Neural cell (in vitro differentiated cells): ENCODE measurements at regions not wholly inside any gene's neighbourhood (a gene's known extent, or its start where the extent isn't known, plus 50 kb on each side); places are given as distances from the start of the nearest gene placed in this dataset.

Experiments used
- H2AFZ ChIP-seq: fragments of 200-600, 300-800 bp; sonication (generic), shearing (Covaris generic); 2 replicates; pipeline ENCODE4 v1.6.0; 2014; ENCODE audit warnings: low read depth, mild to moderate bottlenecking, antibody characterized with exemption, low read length, moderate library complexity
- H3F3A ChIP-seq: fragments of 200-600 bp; shearing (Covaris generic); 2 replicates; pipeline ENCODE4 v1.6.1; 2016; ENCODE audit warnings: mild to moderate bottlenecking, moderate library complexity, mixed read lengths, antibody characterized with exemption, low read length; ENCODE audit not compliant: insufficient read depth, poor library complexity, severe bottlenecking
- H3K27ac ChIP-seq: fragments of 200-600, 300-800 bp; sonication (generic), shearing (Covaris generic); 2 replicates; pipeline ENCODE4 v1.5.1; 2014; ENCODE audit warnings: mild to moderate bottlenecking, low read length, moderate library complexity
- H3K27me3 ChIP-seq: fragments of 300-800, 200-600 bp; sonication (generic), shearing (Covaris generic); 2 replicates; pipeline ENCODE4 v1.6.0; 2014; ENCODE audit warnings: mild to moderate bottlenecking, low read depth, low read length, moderate library complexity; ENCODE audit not compliant: insufficient read depth
- H3K36me3 ChIP-seq: fragments of 300-800, 200-600 bp; sonication (generic), shearing (Covaris generic); 2 replicates; pipeline ENCODE4 v1.5.1; 2014; ENCODE audit warnings: mild to moderate bottlenecking, antibody characterized with exemption, low read length, moderate library complexity; ENCODE audit not compliant: insufficient read depth
- H3K4me2 ChIP-seq: fragments of 300-800, 200-600 bp; sonication (generic), shearing (Covaris generic); 2 replicates; pipeline ENCODE4 v1.6.0; 2014; ENCODE audit warnings: mild to moderate bottlenecking, low read length
- H3K4me3 ChIP-seq: fragments of 300-800, 200-600 bp; sonication (generic), shearing (Covaris generic); 2 replicates; pipeline ENCODE4 v1.5.1; 2014; ENCODE audit warnings: mild to moderate bottlenecking, low read length, moderate library complexity
- H3K79me2 ChIP-seq: fragments of 200-600 bp; shearing (Covaris generic); replicated peaks from 2 replicates; pipeline ENCODE4 v1.6.0; 2014; ENCODE audit warnings: mild to moderate bottlenecking, low read length, moderate library complexity; ENCODE audit not compliant: insufficient read depth
- H3K9ac ChIP-seq: fragments of 300-800, 200-600 bp; sonication (generic), shearing (Covaris generic); 2 replicates; pipeline ENCODE4 v1.6.1; 2016; ENCODE audit warnings: mild to moderate bottlenecking, low read length, mixed read lengths
- H3K9me2 ChIP-seq: fragments of 200-600 bp; shearing (Covaris generic); 2 replicates; pipeline ENCODE4 v1.6.1; 2016; ENCODE audit warnings: mild to moderate bottlenecking, low read length, mixed read lengths; ENCODE audit not compliant: insufficient read depth
- H3K9me3 ChIP-seq: fragments of 200-600, 300-800 bp; sonication (generic), shearing (Covaris generic); 2 replicates; pipeline ENCODE4 v1.6.1; 2016; ENCODE audit warnings: mild to moderate bottlenecking, mixed run types, low read length, moderate library complexity, mixed read lengths
- H4K20me1 ChIP-seq: fragments of 200-600 bp; shearing (Covaris generic); 2 replicates; pipeline ENCODE4 v1.6.1; 2016; ENCODE audit warnings: mild to moderate bottlenecking, mixed run types; ENCODE audit not compliant: insufficient read depth
- EP300 ChIP-seq: fragments of 450-650 bp; conservative IDR thresholded peaks from 2 replicates; pipeline ENCODE4 v1.6.1; 2014; ENCODE audit warnings: antibody characterized with exemption, mild to moderate bottlenecking, moderate library complexity; ENCODE audit not compliant: poor library complexity, severe bottlenecking
- EZH2 ChIP-seq: fragments of 200-600, 300-800 bp; shearing (Covaris generic), sonication (generic); IDR thresholded peaks from 2 replicates; pipeline ENCODE4 v1.6.1; 2014; ENCODE audit warnings: antibody characterized with exemption, low read length, borderline replicate concordance, mild to moderate bottlenecking; ENCODE audit not compliant: insufficient read depth, poor library complexity, severe bottlenecking
- MXI1 ChIP-seq: fragments of 450-650 bp; conservative IDR thresholded peaks from 2 replicates; pipeline ENCODE4 v1.6.1; 2014; ENCODE audit warnings: antibody characterized with exemption, mild to moderate bottlenecking; ENCODE audit not compliant: poor library complexity, severe bottlenecking
- POLR2AphosphoS5 ChIP-seq: IDR thresholded peaks from 2 replicates; pipeline ENCODE4 v1.6.1; 2012
- RAD21 ChIP-seq: fragments of 450-650 bp; conservative IDR thresholded peaks from 2 replicates; pipeline ENCODE4 v1.6.1; 2014; ENCODE audit warnings: antibody characterized with exemption, mild to moderate bottlenecking, moderate library complexity
- SMC3 ChIP-seq: fragments of 450-650 bp; conservative IDR thresholded peaks from 2 replicates; pipeline ENCODE4 v1.6.1; 2014; ENCODE audit warnings: antibody characterized with exemption, mild to moderate bottlenecking, moderate library complexity; ENCODE audit not compliant: poor library complexity
- TAF1 ChIP-seq: IDR thresholded peaks from 2 replicates; pipeline ENCODE4 v1.6.1; 2012; ENCODE audit warnings: low read depth
- TF ChIP-seq, protein P1 (sequence below): fragments of 450-650 bp; IDR thresholded peaks from 2 replicates; pipeline ENCODE4 v1.5.1; 2014; ENCODE audit warnings: antibody characterized with exemption, mild to moderate bottlenecking, moderate library complexity; ENCODE audit not compliant: poor library complexity, severe bottlenecking
- TF ChIP-seq, protein P2 (sequence below): IDR thresholded peaks from 2 replicates; pipeline ENCODE4 v1.6.1; 2012; ENCODE audit warnings: borderline replicate concordance

DNA sequence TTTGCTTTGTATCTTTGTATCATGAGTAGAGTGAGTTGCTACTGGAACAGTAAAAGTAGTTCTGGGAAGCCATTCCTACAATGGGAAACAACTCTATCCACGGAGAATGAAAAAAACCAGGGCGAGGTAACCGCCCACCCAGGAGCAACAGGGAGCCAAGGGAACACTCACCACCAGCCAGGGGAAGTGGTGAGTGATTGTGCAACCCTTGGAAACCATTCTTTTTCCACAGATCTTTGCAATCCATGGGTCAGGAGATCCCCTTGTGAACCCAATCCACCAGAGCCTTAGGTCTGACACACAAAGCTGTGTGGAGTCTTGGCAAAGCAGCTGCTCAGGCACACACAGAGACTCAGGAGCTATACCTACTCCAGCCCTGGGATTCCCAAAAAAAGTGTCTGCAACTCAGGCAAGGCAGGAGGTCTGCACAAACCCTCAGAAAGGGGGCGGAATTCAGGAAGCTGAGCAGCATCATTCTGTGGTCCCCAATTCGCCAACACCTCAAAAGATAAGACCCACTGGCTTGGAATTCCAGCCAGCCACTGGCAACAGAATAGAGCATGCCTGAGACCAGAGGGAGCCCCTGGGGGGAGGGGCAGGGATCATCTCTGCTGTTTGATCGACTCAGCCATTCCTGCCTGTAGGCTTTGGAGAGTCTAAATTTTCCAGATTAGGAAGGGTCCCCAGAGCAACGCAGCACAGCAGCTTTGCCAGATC is 52.1 kb upstream of the PPFIA2 start:
- no peaks in the 10 kb centered on the region for H3K27me3 ChIP-seq
- H2AFZ ChIP-seq: no peak overlapping the region
- no peaks in the 10 kb centered on the region for H3K9me3 ChIP-seq
- H3K27ac ChIP-seq: no peak overlapping the region
- no peak overlapping the region for H3K4me3 ChIP-seq
- H3K79me2 ChIP-seq: no peaks in the 10 kb centered on the region
- no peak overlapping the region for H3K9ac ChIP-seq
- no peaks in the 10 kb centered on the region for H3K9me2 ChIP-seq
- H3K4me2 ChIP-seq: no peak overlapping the region
- TF ChIP-seq, protein P1, sequence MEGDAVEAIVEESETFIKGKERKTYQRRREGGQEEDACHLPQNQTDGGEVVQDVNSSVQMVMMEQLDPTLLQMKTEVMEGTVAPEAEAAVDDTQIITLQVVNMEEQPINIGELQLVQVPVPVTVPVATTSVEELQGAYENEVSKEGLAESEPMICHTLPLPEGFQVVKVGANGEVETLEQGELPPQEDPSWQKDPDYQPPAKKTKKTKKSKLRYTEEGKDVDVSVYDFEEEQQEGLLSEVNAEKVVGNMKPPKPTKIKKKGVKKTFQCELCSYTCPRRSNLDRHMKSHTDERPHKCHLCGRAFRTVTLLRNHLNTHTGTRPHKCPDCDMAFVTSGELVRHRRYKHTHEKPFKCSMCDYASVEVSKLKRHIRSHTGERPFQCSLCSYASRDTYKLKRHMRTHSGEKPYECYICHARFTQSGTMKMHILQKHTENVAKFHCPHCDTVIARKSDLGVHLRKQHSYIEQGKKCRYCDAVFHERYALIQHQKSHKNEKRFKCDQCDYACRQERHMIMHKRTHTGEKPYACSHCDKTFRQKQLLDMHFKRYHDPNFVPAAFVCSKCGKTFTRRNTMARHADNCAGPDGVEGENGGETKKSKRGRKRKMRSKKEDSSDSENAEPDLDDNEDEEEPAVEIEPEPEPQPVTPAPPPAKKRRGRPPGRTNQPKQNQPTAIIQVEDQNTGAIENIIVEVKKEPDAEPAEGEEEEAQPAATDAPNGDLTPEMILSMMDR: no peak
- TF ChIP-seq SMC3: no peak
- TF ChIP-seq EZH2: no peak
- no peak for TF ChIP-seq RAD21
- TF ChIP-seq EP300: no peak
- TF ChIP-seq TAF1: no peak
- TF ChIP-seq MXI1: no peak
- TF ChIP-seq, protein P2, sequence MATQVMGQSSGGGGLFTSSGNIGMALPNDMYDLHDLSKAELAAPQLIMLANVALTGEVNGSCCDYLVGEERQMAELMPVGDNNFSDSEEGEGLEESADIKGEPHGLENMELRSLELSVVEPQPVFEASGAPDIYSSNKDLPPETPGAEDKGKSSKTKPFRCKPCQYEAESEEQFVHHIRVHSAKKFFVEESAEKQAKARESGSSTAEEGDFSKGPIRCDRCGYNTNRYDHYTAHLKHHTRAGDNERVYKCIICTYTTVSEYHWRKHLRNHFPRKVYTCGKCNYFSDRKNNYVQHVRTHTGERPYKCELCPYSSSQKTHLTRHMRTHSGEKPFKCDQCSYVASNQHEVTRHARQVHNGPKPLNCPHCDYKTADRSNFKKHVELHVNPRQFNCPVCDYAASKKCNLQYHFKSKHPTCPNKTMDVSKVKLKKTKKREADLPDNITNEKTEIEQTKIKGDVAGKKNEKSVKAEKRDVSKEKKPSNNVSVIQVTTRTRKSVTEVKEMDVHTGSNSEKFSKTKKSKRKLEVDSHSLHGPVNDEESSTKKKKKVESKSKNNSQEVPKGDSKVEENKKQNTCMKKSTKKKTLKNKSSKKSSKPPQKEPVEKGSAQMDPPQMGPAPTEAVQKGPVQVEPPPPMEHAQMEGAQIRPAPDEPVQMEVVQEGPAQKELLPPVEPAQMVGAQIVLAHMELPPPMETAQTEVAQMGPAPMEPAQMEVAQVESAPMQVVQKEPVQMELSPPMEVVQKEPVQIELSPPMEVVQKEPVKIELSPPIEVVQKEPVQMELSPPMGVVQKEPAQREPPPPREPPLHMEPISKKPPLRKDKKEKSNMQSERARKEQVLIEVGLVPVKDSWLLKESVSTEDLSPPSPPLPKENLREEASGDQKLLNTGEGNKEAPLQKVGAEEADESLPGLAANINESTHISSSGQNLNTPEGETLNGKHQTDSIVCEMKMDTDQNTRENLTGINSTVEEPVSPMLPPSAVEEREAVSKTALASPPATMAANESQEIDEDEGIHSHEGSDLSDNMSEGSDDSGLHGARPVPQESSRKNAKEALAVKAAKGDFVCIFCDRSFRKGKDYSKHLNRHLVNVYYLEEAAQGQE: no peak
- no peak for TF ChIP-seq POLR2AphosphoS5
- H3F3A ChIP-seq: no peaks in the 10 kb centered on the region
- H4K20me1 ChIP-seq: no peaks in the 10 kb centered on the region
- H3K36me3 ChIP-seq: no peaks in the 10 kb centered on the region

DNA sequence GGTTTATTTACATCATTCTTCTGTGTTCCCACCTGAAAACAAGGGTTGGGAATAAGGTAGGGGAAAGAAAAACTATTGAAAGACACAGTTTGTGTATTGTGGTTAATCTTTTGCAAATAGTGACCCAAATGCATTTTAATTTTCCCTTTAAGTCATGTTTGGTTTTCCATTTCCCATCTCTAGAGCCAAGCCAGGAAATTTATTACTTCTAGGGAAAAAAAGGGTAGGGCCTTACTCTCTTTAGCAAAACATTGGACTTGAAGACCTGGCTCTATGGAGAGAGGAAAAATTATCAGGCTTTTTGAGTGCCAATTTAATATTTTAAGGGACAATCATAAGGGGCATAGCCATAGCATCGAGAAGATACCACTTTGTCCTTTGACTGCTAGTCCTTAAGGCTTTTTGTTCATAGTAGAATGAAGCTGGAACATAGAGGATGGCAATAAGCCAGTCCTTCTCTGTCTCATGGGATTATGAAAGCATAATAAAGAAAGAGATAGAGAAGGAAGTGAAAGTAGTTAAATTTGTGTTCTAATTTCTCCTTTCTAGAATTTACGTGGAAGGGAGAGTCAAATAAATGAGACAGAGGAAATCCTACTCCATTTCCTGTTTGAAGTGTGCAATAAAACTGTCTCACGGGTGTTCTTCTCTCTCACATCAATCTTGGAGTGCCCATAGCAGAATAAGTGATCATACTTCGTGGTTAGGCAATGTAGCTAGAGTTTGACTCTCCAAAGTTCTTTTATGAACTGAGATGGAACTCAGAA is 50.9 kb upstream of the PPFIA2 start:
- TF ChIP-seq POLR2AphosphoS5: no peak
- no peak for TF ChIP-seq SMC3
- TF ChIP-seq, protein P1: no peak
- no peak for TF ChIP-seq MXI1
- TF ChIP-seq EP300: no peak
- TF ChIP-seq EZH2: no peak
- no peak for TF ChIP-seq RAD21
- no peak for TF ChIP-seq TAF1
- TF ChIP-seq, protein P2: no peak
- Histone ChIP-seq H3F3A (no peaks in the 10 kb centered on the region), H2AFZ (no peak overlapping the region), H3K9me3 (no peaks in the 10 kb centered on the region), H3K4me3 (no peak overlapping the region), H3K9me2 (no peaks in the 10 kb centered on the region), H3K27me3 (no peaks in the 10 kb centered on the region), H3K4me2 (no peak overlapping the region), H3K79me2 (no peaks in the 10 kb centered on the region), H3K27ac (no peak overlapping the region), H3K9ac (no peak overlapping the region), H3K36me3 (no peaks in the 10 kb centered on the region), H4K20me1 (no peaks in the 10 kb centered on the region)
